ENCODE measurements at regions not wholly inside any gene's neighbourhood (a gene's known extent, or its start where the extent isn't known, plus 50 kb on each side); places are given as distances from the start of the nearest gene placed in this dataset.

GRCh38 chr16:50970281-50970680 is 180.8 kb downstream of the SALL1 start:
- intact Hi-C loops (cut with DNase I), result no loop called here
- no peak for DNase-seq (ENCODE audit: low spot score)

GRCh38 chr16:50967827-50968612 is 183.1 kb downstream of the SALL1 start:
- no peak for DNase-seq (ENCODE audit: low spot score)
- intact Hi-C loops (cut with DNase I), result no loop called here

GRCh38 chr16:50964491-50964890 is 186.6 kb downstream of the SALL1 start:
- intact Hi-C loops (cut with DNase I), result no loop called here
- DNase-seq (ENCODE audit: low spot score), result no peak

GRCh38 chr16:50961952-50962351 is 189.1 kb downstream of the SALL1 start:
- no peak for DNase-seq (ENCODE audit: low spot score)
- intact Hi-C loops (cut with DNase I), result no loop called here

GRCh38 chr16:50960517-50961202 is 190.4 kb downstream of the SALL1 start:
- intact Hi-C loops (cut with DNase I), result no loop called here
- no peak for DNase-seq (ENCODE audit: low spot score)

GRCh38 chr16:50957056-50957455 is 194.0 kb downstream of the SALL1 start:
- no peak for DNase-seq (ENCODE audit: low spot score)
- intact Hi-C loops (cut with DNase I), result no loop called here

- DNase-seq (ENCODE audit: low spot score), result no peak
- intact Hi-C loops (cut with DNase I), result no loop called here
These were observed 194.4 kb downstream of the SALL1 start for GRCh38 chr16:50956637-50957036.

GRCh38 chr16:50955311-50955710 is 195.8 kb downstream of the SALL1 start:
- intact Hi-C loops (cut with DNase I), result no loop called here
- no peak for DNase-seq (ENCODE audit: low spot score)

GRCh38 chr16:50954469-50954868 is 196.6 kb downstream of the SALL1 start:
- intact Hi-C loops (cut with DNase I), result loop anchor here in 1 of 2 donors (5.0 kb wide), 1 partner anchor 1148 kb away; no protein-coding TSS in a partner anchor
- DNase-seq (ENCODE audit: low spot score), result no peak

- intact Hi-C loops (cut with DNase I), result loop anchor here in 1 of 2 donors (5.0 kb wide), 1 partner anchor 1149 kb away; no protein-coding TSS in a partner anchor
- DNase-seq (ENCODE audit: low spot score), result no peak
These were observed 197.8 kb downstream of the SALL1 start for GRCh38 chr16:50953290-50953689.

- intact Hi-C loops (cut with DNase I), result loop anchor here in 1 of 2 donors (5.0 kb wide), 1 partner anchor 1151 kb away; no protein-coding TSS in a partner anchor
- no peak for DNase-seq (ENCODE audit: low spot score)
These were observed 200.1 kb downstream of the SALL1 start for GRCh38 chr16:50950955-50951354.

- intact Hi-C loops (cut with DNase I), result no loop called here
These were observed 202.7 kb downstream of the SALL1 start for GRCh38 chr16:50948268-50948930.

GRCh38 chr16:50947826-50948225 is 203.2 kb downstream of the SALL1 start:
- intact Hi-C loops (cut with DNase I), result no loop called here
- no peak for DNase-seq (ENCODE audit: low spot score)

More at GRCh38 chr16:50948268-50948930, 202.7 kb downstream of the SALL1 start:
- no peak for DNase-seq (ENCODE audit: low spot score)

- no peak for DNase-seq (ENCODE audit: low spot score)
- intact Hi-C loops (cut with DNase I), result no loop called here
These were observed 204.5 kb downstream of the SALL1 start for GRCh38 chr16:50946606-50947005.

- intact Hi-C loops (cut with DNase I), result no loop called here
- no peak for DNase-seq (ENCODE audit: low spot score)
These were observed 204.2 kb downstream of the CYLD start for GRCh38 chr16:50946098-50946497.

GRCh38 chr16:50945171-50945570 is 203.3 kb downstream of the CYLD start:
- DNase-seq (ENCODE audit: low spot score), result no peak
- intact Hi-C loops (cut with DNase I), result no loop called here

- no peak for DNase-seq (ENCODE audit: low spot score)
- intact Hi-C loops (cut with DNase I), result no loop called here
These were observed 202.6 kb downstream of the CYLD start for GRCh38 chr16:50944436-50944835.

GRCh38 chr16:50944033-50944432 is 202.1 kb downstream of the CYLD start:
- DNase-seq (ENCODE audit: low spot score), result no peak
- intact Hi-C loops (cut with DNase I), result no loop called here

- intact Hi-C loops (cut with DNase I), result no loop called here
- no peak for DNase-seq (ENCODE audit: low spot score)
These were observed 200.3 kb downstream of the CYLD start for GRCh38 chr16:50942143-50942542.

- DNase-seq (ENCODE audit: low spot score), result no peak
- intact Hi-C loops (cut with DNase I), result no loop called here
These were observed 199.8 kb downstream of the CYLD start for GRCh38 chr16:50941681-50942080.

Measured in posterior vena cava (tissue), 2 donors.